H1 (cell line): ENCODE measurements at regions not wholly inside any gene's neighbourhood (a gene's known extent, or its start where the extent isn't known, plus 50 kb on each side); places are given as distances from the start of the nearest gene placed in this dataset.

Experiments used
- KDM4A ChIP-seq: IDR thresholded peaks from one replicate; pipeline ENCODE4 v1.7.1; 2012; ENCODE audit warnings: low read depth, mild to moderate bottlenecking, moderate library complexity, low read length, inconsistent platforms; ENCODE audit not compliant: severe bottlenecking
- RXRA ChIP-seq: IDR thresholded peaks from 2 replicates; pipeline ENCODE4 v1.6.1; 2011; ENCODE audit warnings: low read depth, mild to moderate bottlenecking, low read length, moderate library complexity; ENCODE audit not compliant: insufficient read depth
- TAF7 ChIP-seq: optimal IDR thresholded peaks from 2 replicates; pipeline ENCODE3; 2011; ENCODE audit warnings: low read depth, mild to moderate bottlenecking, inconsistent platforms, low read length, moderate library complexity, borderline replicate concordance
- TF ChIP-seq, protein P1 (sequence below): fragments of 300-600 bp; sonication (generic); IDR thresholded peaks from 2 replicates; pipeline ENCODE4 v1.7.1; 2012; ENCODE audit warnings: low read length, moderate library complexity, mild to moderate bottlenecking, inconsistent platforms; ENCODE audit not compliant: insufficient replicate concordance
- TF ChIP-seq, protein P2 (sequence below), 3 experiments: IDR thresholded peaks; 1 replicate in 2 of 3; 2 replicates in 1 of 3; pipeline versions ENCODE4 v1.5.1 to v1.6.1; 2011; ENCODE audit warnings: low read length in 3 of 3, mild to moderate bottlenecking in 3 of 3, inconsistent platforms in 2 of 3, low read depth in 1 of 3, moderate library complexity in 1 of 3; ENCODE audit not compliant: insufficient read depth in 1 of 3; ENCODE audit errors: control extremely low read depth in 1 of 3

DNA sequence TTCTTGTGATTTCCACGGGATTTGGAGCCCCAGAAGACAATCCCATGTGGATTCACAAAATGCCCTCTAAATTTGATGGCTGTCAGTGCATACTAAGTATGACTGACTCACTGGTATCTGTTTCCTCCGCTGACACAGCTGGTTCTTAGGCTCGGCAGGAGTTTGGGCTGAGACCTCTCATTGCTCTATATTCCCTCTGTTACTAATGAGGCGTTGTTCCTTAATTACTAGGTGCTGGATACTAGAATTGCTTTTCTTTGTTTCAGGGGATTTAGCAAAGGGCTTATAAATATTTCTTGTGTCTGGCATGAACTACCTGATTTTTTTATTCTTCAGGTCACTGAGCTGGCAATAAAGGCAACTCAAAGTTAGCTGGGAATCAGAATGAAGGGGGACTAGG lies 53.2 kb upstream of the EHF start (continued):
- TF ChIP-seq, protein P1, sequence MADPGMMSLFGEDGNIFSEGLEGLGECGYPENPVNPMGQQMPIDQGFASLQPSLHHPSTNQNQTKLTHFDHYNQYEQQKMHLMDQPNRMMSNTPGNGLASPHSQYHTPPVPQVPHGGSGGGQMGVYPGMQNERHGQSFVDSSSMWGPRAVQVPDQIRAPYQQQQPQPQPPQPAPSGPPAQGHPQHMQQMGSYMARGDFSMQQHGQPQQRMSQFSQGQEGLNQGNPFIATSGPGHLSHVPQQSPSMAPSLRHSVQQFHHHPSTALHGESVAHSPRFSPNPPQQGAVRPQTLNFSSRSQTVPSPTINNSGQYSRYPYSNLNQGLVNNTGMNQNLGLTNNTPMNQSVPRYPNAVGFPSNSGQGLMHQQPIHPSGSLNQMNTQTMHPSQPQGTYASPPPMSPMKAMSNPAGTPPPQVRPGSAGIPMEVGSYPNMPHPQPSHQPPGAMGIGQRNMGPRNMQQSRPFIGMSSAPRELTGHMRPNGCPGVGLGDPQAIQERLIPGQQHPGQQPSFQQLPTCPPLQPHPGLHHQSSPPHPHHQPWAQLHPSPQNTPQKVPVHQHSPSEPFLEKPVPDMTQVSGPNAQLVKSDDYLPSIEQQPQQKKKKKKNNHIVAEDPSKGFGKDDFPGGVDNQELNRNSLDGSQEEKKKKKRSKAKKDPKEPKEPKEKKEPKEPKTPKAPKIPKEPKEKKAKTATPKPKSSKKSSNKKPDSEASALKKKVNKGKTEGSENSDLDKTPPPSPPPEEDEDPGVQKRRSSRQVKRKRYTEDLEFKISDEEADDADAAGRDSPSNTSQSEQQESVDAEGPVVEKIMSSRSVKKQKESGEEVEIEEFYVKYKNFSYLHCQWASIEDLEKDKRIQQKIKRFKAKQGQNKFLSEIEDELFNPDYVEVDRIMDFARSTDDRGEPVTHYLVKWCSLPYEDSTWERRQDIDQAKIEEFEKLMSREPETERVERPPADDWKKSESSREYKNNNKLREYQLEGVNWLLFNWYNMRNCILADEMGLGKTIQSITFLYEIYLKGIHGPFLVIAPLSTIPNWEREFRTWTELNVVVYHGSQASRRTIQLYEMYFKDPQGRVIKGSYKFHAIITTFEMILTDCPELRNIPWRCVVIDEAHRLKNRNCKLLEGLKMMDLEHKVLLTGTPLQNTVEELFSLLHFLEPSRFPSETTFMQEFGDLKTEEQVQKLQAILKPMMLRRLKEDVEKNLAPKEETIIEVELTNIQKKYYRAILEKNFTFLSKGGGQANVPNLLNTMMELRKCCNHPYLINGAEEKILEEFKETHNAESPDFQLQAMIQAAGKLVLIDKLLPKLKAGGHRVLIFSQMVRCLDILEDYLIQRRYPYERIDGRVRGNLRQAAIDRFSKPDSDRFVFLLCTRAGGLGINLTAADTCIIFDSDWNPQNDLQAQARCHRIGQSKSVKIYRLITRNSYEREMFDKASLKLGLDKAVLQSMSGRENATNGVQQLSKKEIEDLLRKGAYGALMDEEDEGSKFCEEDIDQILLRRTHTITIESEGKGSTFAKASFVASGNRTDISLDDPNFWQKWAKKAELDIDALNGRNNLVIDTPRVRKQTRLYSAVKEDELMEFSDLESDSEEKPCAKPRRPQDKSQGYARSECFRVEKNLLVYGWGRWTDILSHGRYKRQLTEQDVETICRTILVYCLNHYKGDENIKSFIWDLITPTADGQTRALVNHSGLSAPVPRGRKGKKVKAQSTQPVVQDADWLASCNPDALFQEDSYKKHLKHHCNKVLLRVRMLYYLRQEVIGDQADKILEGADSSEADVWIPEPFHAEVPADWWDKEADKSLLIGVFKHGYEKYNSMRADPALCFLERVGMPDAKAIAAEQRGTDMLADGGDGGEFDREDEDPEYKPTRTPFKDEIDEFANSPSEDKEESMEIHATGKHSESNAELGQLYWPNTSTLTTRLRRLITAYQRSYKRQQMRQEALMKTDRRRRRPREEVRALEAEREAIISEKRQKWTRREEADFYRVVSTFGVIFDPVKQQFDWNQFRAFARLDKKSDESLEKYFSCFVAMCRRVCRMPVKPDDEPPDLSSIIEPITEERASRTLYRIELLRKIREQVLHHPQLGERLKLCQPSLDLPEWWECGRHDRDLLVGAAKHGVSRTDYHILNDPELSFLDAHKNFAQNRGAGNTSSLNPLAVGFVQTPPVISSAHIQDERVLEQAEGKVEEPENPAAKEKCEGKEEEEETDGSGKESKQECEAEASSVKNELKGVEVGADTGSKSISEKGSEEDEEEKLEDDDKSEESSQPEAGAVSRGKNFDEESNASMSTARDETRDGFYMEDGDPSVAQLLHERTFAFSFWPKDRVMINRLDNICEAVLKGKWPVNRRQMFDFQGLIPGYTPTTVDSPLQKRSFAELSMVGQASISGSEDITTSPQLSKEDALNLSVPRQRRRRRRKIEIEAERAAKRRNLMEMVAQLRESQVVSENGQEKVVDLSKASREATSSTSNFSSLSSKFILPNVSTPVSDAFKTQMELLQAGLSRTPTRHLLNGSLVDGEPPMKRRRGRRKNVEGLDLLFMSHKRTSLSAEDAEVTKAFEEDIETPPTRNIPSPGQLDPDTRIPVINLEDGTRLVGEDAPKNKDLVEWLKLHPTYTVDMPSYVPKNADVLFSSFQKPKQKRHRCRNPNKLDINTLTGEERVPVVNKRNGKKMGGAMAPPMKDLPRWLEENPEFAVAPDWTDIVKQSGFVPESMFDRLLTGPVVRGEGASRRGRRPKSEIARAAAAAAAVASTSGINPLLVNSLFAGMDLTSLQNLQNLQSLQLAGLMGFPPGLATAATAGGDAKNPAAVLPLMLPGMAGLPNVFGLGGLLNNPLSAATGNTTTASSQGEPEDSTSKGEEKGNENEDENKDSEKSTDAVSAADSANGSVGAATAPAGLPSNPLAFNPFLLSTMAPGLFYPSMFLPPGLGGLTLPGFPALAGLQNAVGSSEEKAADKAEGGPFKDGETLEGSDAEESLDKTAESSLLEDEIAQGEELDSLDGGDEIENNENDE, result no peak
- TF ChIP-seq, protein P2, sequence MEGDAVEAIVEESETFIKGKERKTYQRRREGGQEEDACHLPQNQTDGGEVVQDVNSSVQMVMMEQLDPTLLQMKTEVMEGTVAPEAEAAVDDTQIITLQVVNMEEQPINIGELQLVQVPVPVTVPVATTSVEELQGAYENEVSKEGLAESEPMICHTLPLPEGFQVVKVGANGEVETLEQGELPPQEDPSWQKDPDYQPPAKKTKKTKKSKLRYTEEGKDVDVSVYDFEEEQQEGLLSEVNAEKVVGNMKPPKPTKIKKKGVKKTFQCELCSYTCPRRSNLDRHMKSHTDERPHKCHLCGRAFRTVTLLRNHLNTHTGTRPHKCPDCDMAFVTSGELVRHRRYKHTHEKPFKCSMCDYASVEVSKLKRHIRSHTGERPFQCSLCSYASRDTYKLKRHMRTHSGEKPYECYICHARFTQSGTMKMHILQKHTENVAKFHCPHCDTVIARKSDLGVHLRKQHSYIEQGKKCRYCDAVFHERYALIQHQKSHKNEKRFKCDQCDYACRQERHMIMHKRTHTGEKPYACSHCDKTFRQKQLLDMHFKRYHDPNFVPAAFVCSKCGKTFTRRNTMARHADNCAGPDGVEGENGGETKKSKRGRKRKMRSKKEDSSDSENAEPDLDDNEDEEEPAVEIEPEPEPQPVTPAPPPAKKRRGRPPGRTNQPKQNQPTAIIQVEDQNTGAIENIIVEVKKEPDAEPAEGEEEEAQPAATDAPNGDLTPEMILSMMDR (IDR thresholded peaks at IDR 0.05; ENCODE audit: control extremely low read depth in 1 of 3, insufficient read depth in 1 of 3, low read depth in 1 of 3, low read length in 3 of 3), result no peak
- TF ChIP-seq KDM4A (no peak), RXRA (no peak), TAF7 (no peak)
